Suppressor macrophage treated with lipopolysaccharide for 4 hours (primary cell): ENCODE measurements at regions not wholly inside any gene's neighbourhood (a gene's known extent, or its start where the extent isn't known, plus 50 kb on each side); places are given as distances from the start of the nearest gene placed in this dataset.

ENCODE experiments used
- DNase-seq: peaks from one replicate; pipeline ENCODE4 v3.0.0-alpha.2; 2020

GRCh38 chr20:39795401-39796272, 833.5 kb downstream of the DHX35 start:
- DNase-seq = peak; percentile 13

- no peak for DNase-seq
Measured at GRCh38 chr20:39792334-39792733, 830.2 kb downstream of the DHX35 start.

GRCh38 chr20:39789411-39789810, 827.3 kb downstream of the DHX35 start:
- DNase-seq = no peak

- DNase-seq = no peak
Measured at GRCh38 chr20:39785252-39785917, 823.2 kb downstream of the DHX35 start.

GRCh38 chr20:39784693-39785092, 822.5 kb downstream of the DHX35 start:
- no peak for DNase-seq

- no peak for DNase-seq
Measured at GRCh38 chr20:39778847-39779604, 816.9 kb downstream of the DHX35 start.

- DNase-seq = no peak
Measured at GRCh38 chr20:39778431-39778830, 816.3 kb downstream of the DHX35 start.

- DNase-seq = no peak
Measured at GRCh38 chr20:39777610-39778009, 815.5 kb downstream of the DHX35 start.

GRCh38 chr20:39775110-39775509, 813.0 kb downstream of the DHX35 start:
- DNase-seq = no peak

- no peak for DNase-seq
Measured at GRCh38 chr20:39773380-39774000, 811.3 kb downstream of the DHX35 start.

GRCh38 chr20:39767352-39767751, 805.2 kb downstream of the DHX35 start:
- DNase-seq = no peak

GRCh38 chr20:39766333-39766732, 804.2 kb downstream of the DHX35 start:
- DNase-seq = no peak

GRCh38 chr20:39762716-39763115, 800.6 kb downstream of the DHX35 start:
- no peak for DNase-seq

- no peak for DNase-seq
Measured at GRCh38 chr20:39758876-39759275, 796.7 kb downstream of the DHX35 start.

GRCh38 chr20:39756828-39757227, 794.7 kb downstream of the DHX35 start:
- DNase-seq = no peak

GRCh38 chr20:39756369-39756768, 794.2 kb downstream of the DHX35 start:
- DNase-seq = no peak

- no peak for DNase-seq
Measured at GRCh38 chr20:39752262-39752876, 790.2 kb downstream of the DHX35 start.

- DNase-seq = no peak
Measured at GRCh38 chr20:39751557-39752137, 789.5 kb downstream of the DHX35 start.

- no peak for DNase-seq
Measured at GRCh38 chr20:39745380-39745779, 783.2 kb downstream of the DHX35 start.

- no peak for DNase-seq
Measured at GRCh38 chr20:39738651-39739050, 776.5 kb downstream of the DHX35 start.

GRCh38 chr20:39736434-39737327, 774.5 kb downstream of the DHX35 start:
- no peak for DNase-seq
